Naive thymus-derived CD4-positive, alpha-beta T cell (primary cell): ENCODE measurements at regions not wholly inside any gene's neighbourhood (a gene's known extent, or its start where the extent isn't known, plus 50 kb on each side); places are given as distances from the start of the nearest gene placed in this dataset.

Source experiments
- ATAC-seq: fragments of 150-1000 bp; cut with Tn5 transposase; 2 replicates; pipeline ENCODE4 v1.10.0; 2021; ENCODE audit warnings: mild to moderate bottlenecking, moderate library complexity
- CTCF ChIA-PET: fragments of 350-600 bp; sonication (Branson Sonifier 250); formaldehyde crosslinking; loops from one replicate; lab custom pipeline; 2021; ENCODE audit warnings: antibody characterized with exemption; lab: Charles Lee
- POLR2A ChIA-PET: fragments of 350-600 bp; sonication (Branson Sonifier 250); formaldehyde crosslinking; loops from one replicate; lab custom pipeline; 2021; ENCODE audit warnings: antibody characterized with exemption, inconsistent platforms; lab: Charles Lee
- DNase-seq, 9 donors: peaks; one replicate each; pipeline versions ENCODE4 v3.0.0 to v3.0.0-alpha.2; 2020 to 2022; ENCODE audit warnings: mixed read lengths in 1 of 9
- H3K27ac ChIP-seq: one replicate; pipeline ENCODE4 v1.7.0; 2013; ENCODE audit warnings: mild to moderate bottlenecking, low read depth, low read length, moderate library complexity
- H3K27me3 ChIP-seq, 2 donors: one replicate each; pipeline ENCODE4 v1.7.0; 2013; ENCODE audit warnings: low read length in 2 of 2, mild to moderate bottlenecking in 2 of 2, moderate library complexity in 2 of 2; ENCODE audit not compliant: control insufficient read depth in 2 of 2, insufficient read depth in 2 of 2
- H3K36me3 ChIP-seq, 3 experiments: 1 replicate in 2 of 3; 2 replicates in 1 of 3; pipeline ENCODE4 v1.7.0; 2013; ENCODE audit warnings: low read length in 3 of 3, mild to moderate bottlenecking in 3 of 3, moderate library complexity in 1 of 3; ENCODE audit not compliant: insufficient read depth in 3 of 3, control insufficient read depth in 2 of 3
- H3K4me1 ChIP-seq, 2 donors: one replicate each; pipeline ENCODE4 v1.7.0; 2013; ENCODE audit warnings: low read length in 2 of 2, mild to moderate bottlenecking in 2 of 2, moderate library complexity in 1 of 2; ENCODE audit not compliant: control insufficient read depth in 2 of 2, insufficient read depth in 2 of 2
- H3K4me3 ChIP-seq: 2 replicates; pipeline ENCODE4 v1.7.0; 2013; ENCODE audit warnings: mild to moderate bottlenecking, low read length
- H3K9me3 ChIP-seq, 3 experiments: 1 replicate in 2 of 3; 2 replicates in 1 of 3; pipeline ENCODE4 v1.7.0; 2013; ENCODE audit warnings: low read length in 3 of 3; ENCODE audit not compliant: control insufficient read depth in 2 of 3
- H3K27ac Mint-ChIP-seq, 9 donors: one replicate each; pipeline ENCODE4 v1.8.0; 2020 to 2022; ENCODE audit warnings: mixed read lengths in 9 of 9, mild to moderate bottlenecking in 8 of 9, moderate library complexity in 5 of 9, inconsistent platforms in 2 of 9
- H3K27me3 Mint-ChIP-seq, 5 donors: one replicate each; pipeline ENCODE4 v1.8.0; 2021 to 2022; ENCODE audit warnings: mixed read lengths in 5 of 5, mild to moderate bottlenecking in 1 of 5
- H3K36me3 Mint-ChIP-seq, 5 donors: one replicate each; pipeline ENCODE4 v1.8.0; 2020 to 2022; ENCODE audit warnings: mixed read lengths in 5 of 5, mild to moderate bottlenecking in 3 of 5, inconsistent platforms in 1 of 5
- H3K4me1 Mint-ChIP-seq, 7 donors: one replicate each; pipeline ENCODE4 v1.8.0; 2020 to 2022; ENCODE audit warnings: mixed read lengths in 7 of 7, mild to moderate bottlenecking in 3 of 7, inconsistent platforms in 1 of 7
- H3K4me3 Mint-ChIP-seq, 10 donors: one replicate each; pipeline ENCODE4 v1.8.0; 2020 to 2022; ENCODE audit warnings: mild to moderate bottlenecking in 10 of 10, mixed read lengths in 10 of 10, moderate library complexity in 6 of 10, inconsistent platforms in 2 of 10
- H3K9me3 Mint-ChIP-seq, 11 donors: one replicate each; pipeline ENCODE4 v1.8.0; 2020 to 2022; ENCODE audit warnings: mixed read lengths in 11 of 11, mild to moderate bottlenecking in 4 of 11, inconsistent platforms in 1 of 11, moderate library complexity in 1 of 11
- intact Hi-C, 2 donors: fragments of 100-400 bp; cut with micrococcal nuclease; formaldehyde crosslinking; loops; one replicate each; pipeline ENCODE4 v1.15.1; 2023

DNA sequence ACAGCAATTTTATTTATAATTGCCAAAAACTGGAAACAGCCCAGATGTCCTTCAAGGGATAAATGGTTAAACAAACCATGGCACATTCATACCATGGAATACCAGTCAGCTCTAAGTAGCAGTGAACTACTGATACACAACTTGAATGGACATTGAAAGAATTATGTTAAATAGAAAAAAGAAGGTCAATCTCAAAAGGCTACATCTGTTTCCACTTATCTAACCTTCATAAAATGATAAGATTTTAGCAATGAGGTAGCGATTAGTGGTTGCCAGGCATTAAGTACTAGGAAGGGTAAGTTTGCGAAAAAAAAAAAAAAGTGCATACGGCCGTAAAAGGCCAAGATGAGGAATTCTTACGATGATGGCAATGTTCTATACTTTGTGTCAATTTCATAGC, 738.7 kb upstream of the ANO3 start:
- Mint-ChIP-seq H3K4me3 (no peak overlapping the region), H3K9me3 (peaks cover 0 to 24% (median 11%) of the 10 kb centered on the region in 11 donors), H3K4me1 (no peaks in the 10 kb centered on the region), H3K27me3 (no peaks in the 10 kb centered on the region), H3K36me3 (no peaks in the 10 kb centered on the region), H3K27ac (no peak overlapping the region)
- H3K27me3 ChIP-seq: no peaks in the 10 kb centered on the region
- no peak for ATAC-seq
- CTCF ChIA-PET: no interaction called here
- intact Hi-C loops: no loop called here
- H3K36me3 ChIP-seq: no peaks in the 10 kb centered on the region
- no peak overlapping the region for H3K4me3 ChIP-seq
- POLR2A ChIA-PET: no interaction called here
- no peaks in the 10 kb centered on the region for H3K4me1 ChIP-seq
- no peak for DNase-seq
- no peaks in the 10 kb centered on the region for H3K9me3 ChIP-seq
- H3K27ac ChIP-seq: no peak overlapping the region

DNA sequence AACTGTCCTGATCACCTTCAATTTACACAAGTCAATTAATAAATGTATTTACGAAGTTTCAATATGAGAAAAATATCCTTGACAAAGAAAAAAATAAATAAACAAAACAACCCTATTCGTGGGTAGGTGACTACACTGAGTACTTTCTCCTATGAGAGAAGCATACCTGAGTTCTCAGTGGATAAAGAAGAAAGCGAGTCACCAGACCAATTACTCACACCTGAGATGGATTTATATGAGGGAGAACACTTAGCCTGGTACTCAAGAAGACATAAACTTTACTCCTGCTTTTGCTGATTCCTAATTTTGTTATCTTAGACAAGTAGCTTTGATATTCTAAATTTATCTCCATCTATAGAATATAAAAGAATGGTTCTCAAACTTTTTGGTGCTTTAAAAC, 735.2 kb upstream of the ANO3 start:
- H3K27me3 ChIP-seq: no peaks in the 10 kb centered on the region

DNA sequence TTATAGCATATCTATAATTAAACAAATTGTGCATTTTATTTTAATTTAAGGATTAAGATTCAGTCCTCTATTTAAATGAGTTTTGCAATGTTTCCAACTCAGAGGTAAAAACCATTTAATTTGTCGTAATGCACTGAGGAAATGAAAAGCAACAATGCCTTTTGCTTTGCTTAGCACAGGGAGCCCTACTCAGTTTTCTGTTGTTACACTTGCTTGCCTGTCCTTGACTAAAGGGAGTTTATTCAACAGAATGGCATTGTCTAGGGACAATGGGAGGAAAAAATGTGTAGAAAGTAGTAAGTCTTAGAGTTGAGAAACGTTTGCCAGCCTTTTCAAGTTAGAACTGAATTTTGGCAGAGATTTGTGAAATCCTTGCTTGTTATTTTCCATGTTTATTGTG, 734.2 kb upstream of the ANO3 start:
- Histone ChIP-seq H3K36me3 (no peaks in the 10 kb centered on the region), H3K4me1 (no peaks in the 10 kb centered on the region), H3K27me3 (no peaks in the 10 kb centered on the region), H3K27ac (no peak overlapping the region), H3K9me3 (no peaks in the 10 kb centered on the region), H3K4me3 (no peak overlapping the region)
- Mint-ChIP-seq H3K4me1 (no peaks in the 10 kb centered on the region), H3K4me3 (no peak overlapping the region), H3K27ac (no peak overlapping the region), H3K36me3 (no peaks in the 10 kb centered on the region), H3K9me3 (peaks cover 0 to 14% (median 5%) of the 10 kb centered on the region in 11 donors), H3K27me3 (no peaks in the 10 kb centered on the region)
- ChIA-PET CTCF (no interaction called here), POLR2A (no interaction called here)
- intact Hi-C loops: no loop called here
- no peak for ATAC-seq
- no peak for DNase-seq

More for the DNA sequence above, 735.2 kb upstream of the ANO3 start:
- CTCF ChIA-PET: no interaction called here
- no peaks in the 10 kb centered on the region for H3K4me1 Mint-ChIP-seq
- no peak overlapping the region for H3K27ac ChIP-seq
- ATAC-seq (no peak), DNase-seq (no peak)
- no peaks in the 10 kb centered on the region for H3K36me3 Mint-ChIP-seq
- intact Hi-C loops: no loop called here
- POLR2A ChIA-PET: no interaction called here
- H3K27me3 Mint-ChIP-seq: no peaks in the 10 kb centered on the region
- peaks cover 0 to 13% (median 5%) of the 10 kb centered on the region in 11 donors for H3K9me3 Mint-ChIP-seq
- no peak overlapping the region for H3K4me3 Mint-ChIP-seq
- H3K4me3 ChIP-seq: no peak overlapping the region
- no peaks in the 10 kb centered on the region for H3K4me1 ChIP-seq
- no peaks in the 10 kb centered on the region for H3K36me3 ChIP-seq
- no peak overlapping the region for H3K27ac Mint-ChIP-seq
- no peaks in the 10 kb centered on the region for H3K9me3 ChIP-seq

DNA sequence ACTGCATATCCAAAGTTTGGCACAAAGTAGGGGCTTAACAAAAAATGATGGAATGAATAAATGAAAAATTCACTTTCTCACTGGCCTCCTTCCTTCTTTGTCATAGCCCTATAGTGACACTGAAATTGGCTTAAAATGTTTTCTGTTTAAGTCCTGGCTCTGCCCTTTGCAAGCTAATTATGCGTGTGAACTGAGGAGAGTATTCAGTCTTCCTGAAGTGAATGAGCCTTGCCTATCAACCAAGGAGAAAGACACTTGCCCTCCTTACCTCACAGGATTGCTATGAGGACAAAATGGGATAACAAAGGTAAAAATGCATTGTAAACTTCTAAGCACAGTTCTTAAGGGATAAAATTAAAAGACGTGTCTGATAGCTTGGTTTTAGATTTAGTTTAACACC, 729.8 kb upstream of the ANO3 start:
- no peaks in the 10 kb centered on the region for H3K27me3 ChIP-seq
- ATAC-seq: no peak
- no peak for DNase-seq
- no peaks in the 10 kb centered on the region for H3K36me3 Mint-ChIP-seq
- peaks cover 0 to 31% (median 12%) of the 10 kb centered on the region in 11 donors for H3K9me3 Mint-ChIP-seq
- H3K27ac Mint-ChIP-seq: no peak overlapping the region
- no peaks in the 10 kb centered on the region for H3K9me3 ChIP-seq
- CTCF ChIA-PET: no interaction called here
- no peaks in the 10 kb centered on the region for H3K27me3 Mint-ChIP-seq
- intact Hi-C loops: no loop called here
- H3K4me3 ChIP-seq: no peak overlapping the region
- H3K27ac ChIP-seq: no peak overlapping the region
- no peak overlapping the region for H3K4me3 Mint-ChIP-seq
- POLR2A ChIA-PET: interaction anchor here (0.7 kb wide), 1 partner anchor 16 kb away, joined by 3 read pairs; no protein-coding TSS in a partner anchor
- no peaks in the 10 kb centered on the region for H3K36me3 ChIP-seq
- no peaks in the 10 kb centered on the region for H3K4me1 ChIP-seq
- H3K4me1 Mint-ChIP-seq: no peaks in the 10 kb centered on the region

DNA sequence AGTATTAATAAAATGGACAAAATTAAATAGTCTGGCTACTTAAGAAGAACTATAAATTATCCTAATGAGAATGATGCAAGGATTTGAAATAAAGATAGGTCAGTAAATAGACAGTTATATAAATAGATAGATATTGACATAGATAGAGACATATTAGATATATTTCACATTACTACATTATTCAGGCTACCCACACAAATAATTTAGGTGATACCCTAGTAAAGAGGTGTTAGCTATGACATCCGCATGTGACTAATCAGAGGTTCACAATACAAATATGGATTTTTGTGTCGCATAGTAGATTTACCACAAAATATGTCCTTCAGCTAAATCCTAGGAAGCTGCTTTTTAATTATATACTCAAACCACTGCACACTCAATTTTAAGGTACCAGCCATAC, 729.0 kb upstream of the ANO3 start:
- DNase-seq (no peak), ATAC-seq (no peak)
- H3K9me3 ChIP-seq: no peaks in the 10 kb centered on the region
- Mint-ChIP-seq H3K9me3 (peaks cover 0 to 39% (median 16%) of the 10 kb centered on the region in 11 donors), H3K4me1 (no peaks in the 10 kb centered on the region), H3K4me3 (no peak overlapping the region), H3K27me3 (no peaks in the 10 kb centered on the region), H3K36me3 (no peaks in the 10 kb centered on the region), H3K27ac (no peak overlapping the region)
- intact Hi-C loops: no loop called here
- no peaks in the 10 kb centered on the region for H3K27me3 ChIP-seq
- ChIA-PET POLR2A (no interaction called here), CTCF (no interaction called here)
- no peak overlapping the region for H3K27ac ChIP-seq
- H3K4me1 ChIP-seq: no peaks in the 10 kb centered on the region
- no peak overlapping the region for H3K4me3 ChIP-seq
- H3K36me3 ChIP-seq: no peaks in the 10 kb centered on the region

DNA sequence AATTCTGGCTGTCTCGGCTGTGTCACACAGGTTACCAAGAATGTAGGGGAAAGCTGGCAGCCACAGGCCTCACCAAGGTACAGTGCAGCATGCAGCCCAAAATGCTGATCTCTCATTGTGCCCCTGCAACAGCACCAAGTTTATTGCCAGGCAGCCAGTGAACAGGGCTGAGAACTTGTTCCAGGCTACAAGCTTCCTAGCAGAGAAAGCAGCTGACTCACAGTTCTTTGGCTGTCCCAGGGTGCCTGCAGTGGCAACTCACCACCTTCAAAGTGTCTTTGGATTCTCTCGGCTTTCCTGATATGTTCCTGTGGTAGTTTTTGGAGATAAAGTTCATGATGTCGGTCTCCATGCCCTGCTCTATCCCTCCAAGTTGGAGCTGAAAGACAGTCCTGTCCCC, 719.1 kb upstream of the ANO3 start:
- Histone ChIP-seq H3K9me3 (peaks cover 0 to 3% (median 0%) of the 10 kb centered on the region in 3 experiments), H3K27me3 (no peaks in the 10 kb centered on the region), H3K27ac (no peak overlapping the region), H3K4me1 (no peaks in the 10 kb centered on the region), H3K36me3 (no peaks in the 10 kb centered on the region), H3K4me3 (no peak overlapping the region)
- peaks cover 4 to 39% (median 12%) of the 10 kb centered on the region in 11 donors for H3K9me3 Mint-ChIP-seq
- ATAC-seq: no peak
- POLR2A ChIA-PET: no interaction called here
- CTCF ChIA-PET: no interaction called here
- H3K27ac Mint-ChIP-seq: no peak overlapping the region
- H3K27me3 Mint-ChIP-seq: no peaks in the 10 kb centered on the region
- no peaks in the 10 kb centered on the region for H3K36me3 Mint-ChIP-seq
- no peak for DNase-seq
- no peak overlapping the region for H3K4me3 Mint-ChIP-seq
- intact Hi-C loops: no loop called here
- H3K4me1 Mint-ChIP-seq: no peaks in the 10 kb centered on the region

DNA sequence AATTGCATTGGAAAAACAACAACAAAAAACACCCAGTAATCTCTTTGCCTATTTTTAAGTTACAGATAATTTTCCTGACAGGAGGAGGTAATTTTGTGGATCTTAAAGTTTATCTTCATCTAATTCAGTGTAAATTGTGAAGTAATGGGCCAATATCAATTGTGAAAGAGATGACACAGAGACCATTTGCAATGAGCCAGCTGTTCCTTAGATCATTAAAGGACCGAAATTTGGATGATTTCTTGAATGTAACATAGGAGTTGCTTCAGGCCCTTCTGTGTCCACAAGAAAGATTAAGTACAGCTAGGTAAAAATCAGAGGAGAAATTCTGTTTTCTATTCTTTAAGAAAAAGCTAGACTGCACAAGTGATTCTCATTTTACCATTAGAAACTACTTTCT, 718.5 kb upstream of the ANO3 start:
- no peak overlapping the region for H3K27ac Mint-ChIP-seq
- no peak for ATAC-seq
- ChIA-PET POLR2A (no interaction called here), CTCF (no interaction called here)
- no peaks in the 10 kb centered on the region for H3K4me1 Mint-ChIP-seq
- intact Hi-C loops: no loop called here
- Histone ChIP-seq H3K4me3 (no peak overlapping the region), H3K9me3 (peaks cover 0 to 3% (median 0%) of the 10 kb centered on the region in 3 experiments), H3K27me3 (no peaks in the 10 kb centered on the region), H3K4me1 (no peaks in the 10 kb centered on the region), H3K36me3 (no peaks in the 10 kb centered on the region), H3K27ac (no peak overlapping the region)
- H3K9me3 Mint-ChIP-seq: peaks cover 4 to 36% (median 12%) of the 10 kb centered on the region in 11 donors
- H3K4me3 Mint-ChIP-seq: no peak overlapping the region
- no peak for DNase-seq
- H3K27me3 Mint-ChIP-seq: no peaks in the 10 kb centered on the region
- H3K36me3 Mint-ChIP-seq: no peaks in the 10 kb centered on the region
